ENCODE measurements at regions not wholly inside any gene's neighbourhood (a gene's known extent, or its start where the extent isn't known, plus 50 kb on each side); places are given as distances from the start of the nearest gene placed in this dataset.
"Not testable (repeated sequence)": the region's sequence is repeated elsewhere in the genome, so short reads cannot be mapped to it uniquely, and the experiment has no call there.

- Histone ChIP-seq H2AK5ac (ENCODE audit: low read length) (no peak overlapping the region), H3K23ac (ENCODE audit: low read length) (no peak overlapping the region), H2BK15ac (replicated peaks; ENCODE audit: low read depth) (no peak overlapping the region), H3K9ac (ENCODE audit: low read length) (no peak overlapping the region), H3K4me3 (ENCODE audit: low read length) (no peak overlapping the region), H2BK5ac (ENCODE audit: low read length) (no peak overlapping the region), H3K18ac (ENCODE audit: low read length) (no peak overlapping the region), H3K4ac (ENCODE audit: low read depth, low read length) (no peak overlapping the region), H3K79me1 (ENCODE audit: low read length) (no peaks in the 10 kb centered on the region), H3K79me2 (ENCODE audit: control insufficient read depth, insufficient read depth, low read length) (no peaks in the 10 kb centered on the region), H3K4me2 (ENCODE audit: low read length) (no peak overlapping the region), H3K27ac (ENCODE audit: low read depth, low read length) (no peak overlapping the region), H2BK120ac (ENCODE audit: low read depth, low read length) (no peak overlapping the region), H3K56ac (ENCODE audit: low read length) (no peak overlapping the region), H4K5ac (ENCODE audit: low read length) (no peak overlapping the region), H3K27me3 (ENCODE audit: insufficient read depth, low read length, poor library complexity) (no peaks in the 10 kb centered on the region), H3K36me3 (ENCODE audit: control insufficient read depth, insufficient read depth, low read length) (no peaks in the 10 kb centered on the region), H3K4me1 (ENCODE audit: control insufficient read depth, low read depth, low read length) (no peaks in the 10 kb centered on the region), H4K8ac (ENCODE audit: low read depth, low read length) (no peak overlapping the region)
- DNase-seq: no peak
- WGBS (ENCODE audit: extremely low coverage, insufficient coverage, low lambda C conversion rate): no CpG with 5 or more reads among the region's 1 CpG
Measured at GRCh38 chr11:22084056-22084455, 108.8 kb upstream of the ANO5 start.

- no peak overlapping the region for H4K8ac ChIP-seq (ENCODE audit: low read depth, low read length)
- no peaks in the 10 kb centered on the region for H3K79me2 ChIP-seq (ENCODE audit: control insufficient read depth, insufficient read depth, low read length)
- H3K56ac ChIP-seq (ENCODE audit: low read length): no peak overlapping the region
- H3K4me1 ChIP-seq (ENCODE audit: control insufficient read depth, low read depth, low read length): no peaks in the 10 kb centered on the region
- H2BK5ac ChIP-seq (ENCODE audit: low read length): no peak overlapping the region
- no peak overlapping the region for H3K4ac ChIP-seq (ENCODE audit: low read depth, low read length)
- H3K4me2 ChIP-seq (ENCODE audit: low read length): no peak overlapping the region
- H2BK120ac ChIP-seq (ENCODE audit: low read depth, low read length): no peak overlapping the region
- H3K23ac ChIP-seq (ENCODE audit: low read length): no peak overlapping the region
- DNase-seq: no peak
- no peak overlapping the region for H3K27ac ChIP-seq (ENCODE audit: low read depth, low read length)
- no peak overlapping the region for H2BK15ac ChIP-seq (replicated peaks; ENCODE audit: low read depth)
- no peak overlapping the region for H3K4me3 ChIP-seq (ENCODE audit: low read length)
- H3K27me3 ChIP-seq (ENCODE audit: insufficient read depth, low read length, poor library complexity): no peaks in the 10 kb centered on the region
- no peak overlapping the region for H3K18ac ChIP-seq (ENCODE audit: low read length)
- H3K36me3 ChIP-seq (ENCODE audit: control insufficient read depth, insufficient read depth, low read length): no peaks in the 10 kb centered on the region
- no peaks in the 10 kb centered on the region for H3K79me1 ChIP-seq (ENCODE audit: low read length)
- no peak overlapping the region for H3K9ac ChIP-seq (ENCODE audit: low read length)
- H4K5ac ChIP-seq (ENCODE audit: low read length): no peak overlapping the region
- H2AK5ac ChIP-seq (ENCODE audit: low read length): no peak overlapping the region
Measured at GRCh38 chr11:22084564-22084963, 108.3 kb upstream of the ANO5 start.

DNA sequence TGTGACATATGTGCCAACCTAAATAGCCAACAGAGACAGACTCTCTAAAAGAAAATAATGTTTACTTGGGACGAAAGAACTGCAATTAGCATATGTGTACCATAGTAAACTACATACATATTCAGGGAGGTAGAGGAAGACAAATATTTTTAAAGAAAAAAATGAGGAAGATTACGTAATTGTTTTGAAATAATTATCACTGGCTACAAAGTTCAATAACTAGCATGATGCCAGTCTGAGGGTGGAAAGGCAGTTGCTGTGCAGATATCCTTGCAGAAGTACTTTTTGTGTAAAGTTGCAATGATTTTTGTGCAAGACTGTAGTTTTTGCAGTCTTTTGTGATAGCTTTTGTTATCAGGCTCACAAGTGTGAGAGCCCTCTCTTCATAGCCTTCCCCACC, 103.3 kb upstream of the ANO5 start:
- H3K27me3 ChIP-seq (ENCODE audit: insufficient read depth, low read length, poor library complexity): no peaks in the 10 kb centered on the region
- H3K4me3 ChIP-seq (ENCODE audit: low read length): no peak overlapping the region
- H3K4me1 ChIP-seq (ENCODE audit: control insufficient read depth, low read depth, low read length): no peaks in the 10 kb centered on the region
- H3K9ac ChIP-seq (ENCODE audit: low read length): no peak overlapping the region
- no CpG with 5 or more reads among the region's 2 CpGs for WGBS (ENCODE audit: extremely low coverage, insufficient coverage, low lambda C conversion rate)
- H3K79me2 ChIP-seq (ENCODE audit: control insufficient read depth, insufficient read depth, low read length): no peaks in the 10 kb centered on the region
- H3K23ac ChIP-seq (ENCODE audit: low read length): no peak overlapping the region
- no peak overlapping the region for H3K27ac ChIP-seq (ENCODE audit: low read depth, low read length)
- DNase-seq: no peak
- H2BK5ac ChIP-seq (ENCODE audit: low read length): no peak overlapping the region
- no peak overlapping the region for H4K8ac ChIP-seq (ENCODE audit: low read depth, low read length)
- no peak overlapping the region for H3K4ac ChIP-seq (ENCODE audit: low read depth, low read length)
- H2BK15ac ChIP-seq (replicated peaks; ENCODE audit: low read depth): no peak overlapping the region
- H3K56ac ChIP-seq (ENCODE audit: low read length): no peak overlapping the region
- no peaks in the 10 kb centered on the region for H3K79me1 ChIP-seq (ENCODE audit: low read length)
- H3K18ac ChIP-seq (ENCODE audit: low read length): no peak overlapping the region
- H3K36me3 ChIP-seq (ENCODE audit: control insufficient read depth, insufficient read depth, low read length): no peaks in the 10 kb centered on the region
- H3K4me2 ChIP-seq (ENCODE audit: low read length): no peak overlapping the region
- no peak overlapping the region for H2AK5ac ChIP-seq (ENCODE audit: low read length)
- no peak overlapping the region for H2BK120ac ChIP-seq (ENCODE audit: low read depth, low read length)
- no peak overlapping the region for H4K5ac ChIP-seq (ENCODE audit: low read length)

DNA sequence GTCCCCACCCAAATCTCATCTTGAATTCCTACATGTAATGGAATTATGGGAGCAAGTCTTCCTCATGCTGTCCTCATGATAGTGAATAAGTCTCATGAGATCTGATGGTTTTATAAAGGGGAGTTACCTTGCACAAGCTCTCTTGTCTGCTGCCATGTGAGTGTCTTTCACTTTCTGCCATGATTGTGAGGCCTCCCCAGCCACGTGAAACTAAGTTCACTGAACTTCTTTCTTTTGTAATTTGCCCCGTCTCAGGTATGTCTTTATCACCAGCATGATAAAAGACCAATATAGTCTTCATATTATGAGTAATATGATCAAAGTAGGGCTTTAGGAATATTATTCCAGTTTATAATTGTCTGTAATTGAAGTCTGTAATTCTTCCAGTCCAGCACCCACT, 86.3 kb upstream of the ANO5 start:
- no peaks in the 10 kb centered on the region for H3K4me1 ChIP-seq (ENCODE audit: control insufficient read depth, low read depth, low read length)
- H3K4me3 ChIP-seq (ENCODE audit: low read length): no peak overlapping the region
- H3K79me2 ChIP-seq (ENCODE audit: control insufficient read depth, insufficient read depth, low read length): no peaks in the 10 kb centered on the region
- DNase-seq: no peak
- H3K56ac ChIP-seq (ENCODE audit: low read length): no peak overlapping the region
- no peak overlapping the region for H2BK5ac ChIP-seq (ENCODE audit: low read length)
- no peak overlapping the region for H3K4ac ChIP-seq (ENCODE audit: low read depth, low read length)
- no peak overlapping the region for H4K8ac ChIP-seq (ENCODE audit: low read depth, low read length)
- H3K27me3 ChIP-seq (ENCODE audit: insufficient read depth, low read length, poor library complexity): no peaks in the 10 kb centered on the region
- no peak overlapping the region for H3K18ac ChIP-seq (ENCODE audit: low read length)
- H2BK120ac ChIP-seq (ENCODE audit: low read depth, low read length): no peak overlapping the region
- H3K79me1 ChIP-seq (ENCODE audit: low read length): no peaks in the 10 kb centered on the region
- H3K4me2 ChIP-seq (ENCODE audit: low read length): no peak overlapping the region
- no peak overlapping the region for H3K9ac ChIP-seq (ENCODE audit: low read length)
- no peaks in the 10 kb centered on the region for H3K36me3 ChIP-seq (ENCODE audit: control insufficient read depth, insufficient read depth, low read length)
- H4K5ac ChIP-seq (ENCODE audit: low read length): no peak overlapping the region
- no CpG with 5 or more reads among the region's 2 CpGs for WGBS (ENCODE audit: extremely low coverage, insufficient coverage, low lambda C conversion rate)
- no peak overlapping the region for H2BK15ac ChIP-seq (replicated peaks; ENCODE audit: low read depth)
- no peak overlapping the region for H2AK5ac ChIP-seq (ENCODE audit: low read length)
- no peak overlapping the region for H3K23ac ChIP-seq (ENCODE audit: low read length)
- H3K27ac ChIP-seq (ENCODE audit: low read depth, low read length): no peak overlapping the region

GRCh38 chr11:22115470-22116029, 77.3 kb upstream of the ANO5 start:
- H3K36me3 ChIP-seq (ENCODE audit: control insufficient read depth, insufficient read depth, low read length): no peaks in the 10 kb centered on the region
- no peaks in the 10 kb centered on the region for H3K4me1 ChIP-seq (ENCODE audit: control insufficient read depth, low read depth, low read length)
- H2BK5ac ChIP-seq (ENCODE audit: low read length): no peak overlapping the region
- no peak overlapping the region for H3K4me2 ChIP-seq (ENCODE audit: low read length)
- DNase-seq: no peak
- H4K5ac ChIP-seq (ENCODE audit: low read length): no peak overlapping the region
- no CpG with 5 or more reads among the region's 3 CpGs for WGBS (ENCODE audit: extremely low coverage, insufficient coverage, low lambda C conversion rate)
- no peak overlapping the region for H3K23ac ChIP-seq (ENCODE audit: low read length)
- H3K79me2 ChIP-seq (ENCODE audit: control insufficient read depth, insufficient read depth, low read length): no peaks in the 10 kb centered on the region
- H3K27me3 ChIP-seq (ENCODE audit: insufficient read depth, low read length, poor library complexity): no peaks in the 10 kb centered on the region
- no peak overlapping the region for H3K18ac ChIP-seq (ENCODE audit: low read length)
- no peaks in the 10 kb centered on the region for H3K79me1 ChIP-seq (ENCODE audit: low read length)
- no peak overlapping the region for H2AK5ac ChIP-seq (ENCODE audit: low read length)
- H2BK15ac ChIP-seq (replicated peaks; ENCODE audit: low read depth): no peak overlapping the region
- no peak overlapping the region for H3K27ac ChIP-seq (ENCODE audit: low read depth, low read length)
- no peak overlapping the region for H3K4ac ChIP-seq (ENCODE audit: low read depth, low read length)
- no peak overlapping the region for H4K8ac ChIP-seq (ENCODE audit: low read depth, low read length)
- no peak overlapping the region for H3K9ac ChIP-seq (ENCODE audit: low read length)
- no peak overlapping the region for H3K56ac ChIP-seq (ENCODE audit: low read length)
- H2BK120ac ChIP-seq (ENCODE audit: low read depth, low read length): no peak overlapping the region
- H3K4me3 ChIP-seq (ENCODE audit: low read length): no peak overlapping the region

GRCh38 chr11:22127981-22128380, 64.9 kb upstream of the ANO5 start:
- not testable (repeated sequence) for H3K36me3 ChIP-seq (ENCODE audit: control insufficient read depth, insufficient read depth, low read length); H3K4ac ChIP-seq (ENCODE audit: low read depth, low read length); H3K9ac ChIP-seq (ENCODE audit: low read length); H3K27ac ChIP-seq (ENCODE audit: low read depth, low read length); DNase-seq; H3K56ac ChIP-seq (ENCODE audit: low read length); H2BK120ac ChIP-seq (ENCODE audit: low read depth, low read length); H4K5ac ChIP-seq (ENCODE audit: low read length); H4K8ac ChIP-seq (ENCODE audit: low read depth, low read length); H3K23ac ChIP-seq (ENCODE audit: low read length); H3K79me2 ChIP-seq (ENCODE audit: control insufficient read depth, insufficient read depth, low read length); H2BK15ac ChIP-seq (replicated peaks; ENCODE audit: low read depth); H3K4me2 ChIP-seq (ENCODE audit: low read length); H2BK5ac ChIP-seq (ENCODE audit: low read length); H3K27me3 ChIP-seq (ENCODE audit: insufficient read depth, low read length, poor library complexity); H2AK5ac ChIP-seq (ENCODE audit: low read length); H3K79me1 ChIP-seq (ENCODE audit: low read length); H3K4me1 ChIP-seq (ENCODE audit: control insufficient read depth, low read depth, low read length); H3K4me3 ChIP-seq (ENCODE audit: low read length); H3K18ac ChIP-seq (ENCODE audit: low read length)
- WGBS (ENCODE audit: extremely low coverage, insufficient coverage, low lambda C conversion rate): no CpG with 5 or more reads among the region's 2 CpGs
